GM19043 (cell line): ENCODE measurements at regions not wholly inside any gene's neighbourhood (a gene's known extent, or its start where the extent isn't known, plus 50 kb on each side); places are given as distances from the start of the nearest gene placed in this dataset.

Experiments used
- ATAC-seq: cut with Tn5 transposase; IDR thresholded peaks from one replicate; pipeline ENCODE4 v1.9.1; 2021; ENCODE audit warnings: low read depth; ENCODE audit not compliant: unreplicated experiment

GRCh38 chr5:28544501-28544900 lies 1506.1 kb upstream of the CDH9 start:
- no peak for ATAC-seq

DNA sequence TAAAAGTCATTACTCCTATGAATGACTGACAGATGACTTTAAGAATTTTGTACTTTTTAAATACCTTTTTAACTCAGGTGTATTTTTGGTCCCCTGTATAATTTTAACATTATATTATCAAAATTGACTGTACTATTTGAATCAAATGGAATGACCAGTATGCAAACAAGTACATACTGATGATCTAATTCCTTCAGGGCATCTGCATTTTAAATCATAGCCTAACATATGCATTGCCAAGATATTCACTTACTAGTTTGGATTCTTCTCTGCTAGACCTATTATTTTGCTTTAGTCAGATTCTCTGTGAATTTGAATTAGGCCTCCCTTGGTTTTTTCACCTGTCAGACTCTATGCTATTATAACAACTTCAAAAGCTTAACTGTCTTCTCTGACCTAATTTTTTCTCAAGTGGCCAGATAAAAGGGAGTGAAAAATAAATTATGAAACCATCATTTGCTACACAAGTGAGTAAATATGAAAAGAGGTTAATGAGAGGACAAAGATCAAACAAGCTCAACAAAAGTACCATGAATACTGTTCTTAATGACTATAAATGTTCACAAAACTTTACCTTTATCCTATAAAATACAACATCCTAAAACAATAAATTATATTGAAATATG lies 1505.2 kb upstream of the CDH9 start:
- no peak for ATAC-seq

- ATAC-seq, result no peak
Measured at GRCh38 chr5:28542987-28543386, 1504.6 kb upstream of the CDH9 start.

DNA sequence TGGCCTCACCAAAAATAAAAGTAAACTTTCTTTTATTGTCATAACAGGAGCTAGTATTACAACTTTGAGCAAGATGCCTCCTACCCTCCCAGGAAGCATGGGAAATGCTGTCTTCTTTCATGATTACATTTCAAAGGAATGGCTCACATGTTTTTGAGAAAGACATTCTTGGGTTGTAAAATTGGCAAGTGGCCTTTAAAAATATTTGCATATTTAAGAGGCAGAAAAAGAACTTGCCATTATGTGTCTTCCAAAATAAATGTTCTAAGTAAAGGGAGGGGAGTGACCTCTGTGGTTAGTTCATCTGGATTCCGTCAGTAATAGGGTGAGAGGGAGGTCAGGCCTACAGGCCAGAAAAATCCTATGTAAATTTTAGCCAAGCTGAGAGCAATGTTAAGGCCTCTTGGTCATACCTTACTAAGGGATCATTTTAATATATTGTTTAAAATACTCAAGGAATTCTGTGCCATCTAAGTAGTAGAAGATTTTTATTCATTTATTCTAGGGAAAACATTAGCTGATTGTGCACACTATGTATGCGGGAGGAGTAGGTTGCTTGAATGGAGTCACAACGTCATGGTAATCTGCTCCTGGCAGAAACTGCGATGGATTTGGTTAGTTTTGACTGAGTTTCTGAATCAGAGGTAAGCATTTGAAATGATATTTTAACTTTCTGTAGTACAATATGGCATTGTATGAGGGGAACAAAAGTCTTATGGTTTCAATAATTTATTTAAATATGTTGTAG lies 1485.7 kb upstream of the CDH9 start:
- no peak for ATAC-seq

- ATAC-seq, result no peak
Measured at GRCh38 chr5:28523416-28523815, 1485.0 kb upstream of the CDH9 start.

DNA sequence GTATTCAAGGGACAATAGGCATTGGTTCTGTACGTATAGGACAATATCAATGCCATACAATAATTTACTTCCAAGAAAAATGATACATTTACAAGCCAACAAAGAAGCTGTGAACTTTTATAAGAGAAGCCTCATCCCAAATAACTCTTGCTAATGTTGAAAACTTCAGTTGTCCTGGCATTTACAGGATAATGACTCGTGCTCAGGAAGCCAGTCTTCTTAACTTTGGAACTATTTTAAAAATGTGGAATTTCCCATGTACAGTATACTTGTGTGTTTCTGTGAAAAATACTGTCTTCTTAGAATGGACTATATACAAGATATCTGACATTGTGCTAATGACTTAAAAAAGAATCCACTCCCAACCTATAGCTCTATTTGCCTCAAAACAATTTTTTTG lies 1479.3 kb upstream of the CDH9 start:
- no peak for ATAC-seq

- ATAC-seq, result no peak
Measured at GRCh38 chr5:28516722-28517121, 1478.3 kb upstream of the CDH9 start.

DNA sequence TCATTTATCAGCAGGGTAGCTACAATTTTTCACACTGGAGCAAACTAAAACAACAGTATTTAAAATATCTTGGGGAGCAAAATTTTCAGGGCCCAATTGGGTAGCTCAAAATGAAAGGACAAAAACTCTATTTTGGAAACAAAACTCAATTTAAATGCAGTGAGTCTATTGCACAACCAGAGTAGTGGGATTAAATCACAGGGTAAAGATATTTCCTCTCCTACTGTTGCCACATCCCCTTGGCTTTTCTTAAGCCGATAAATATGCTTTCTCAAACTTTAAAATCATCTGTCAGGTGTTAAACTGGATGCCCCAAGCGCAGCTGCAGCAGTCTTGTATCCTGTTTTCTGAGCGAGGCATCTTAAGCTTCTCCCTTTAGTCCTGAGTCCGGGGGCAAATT lies 1474.3 kb upstream of the CDH9 start:
- ATAC-seq, result no peak

DNA sequence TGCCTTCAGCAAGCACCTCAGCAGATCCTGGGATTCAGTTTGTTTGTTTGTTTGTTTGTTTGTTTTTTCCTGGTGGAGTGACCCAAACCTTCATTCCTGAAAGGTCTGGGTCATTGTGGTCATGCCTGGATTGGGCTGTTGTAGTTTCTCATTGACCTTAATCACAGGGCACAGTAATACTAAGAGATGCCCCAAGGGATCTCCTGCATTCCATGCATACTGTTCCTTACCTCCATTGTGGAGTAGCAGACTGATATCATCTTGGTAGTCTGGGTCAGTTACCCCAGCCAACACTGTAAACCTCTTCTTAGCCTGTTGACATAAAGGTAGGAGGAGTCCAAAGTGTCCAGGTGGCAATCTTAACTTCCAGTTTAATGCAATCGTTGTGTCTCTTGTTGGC lies 1466.7 kb upstream of the CDH9 start:
- ATAC-seq, result no peak

GRCh38 chr5:28500511-28500910 lies 1462.1 kb upstream of the CDH9 start:
- no peak for ATAC-seq

GRCh38 chr5:28499766-28500290 lies 1461.4 kb upstream of the CDH9 start:
- no peak for ATAC-seq

DNA sequence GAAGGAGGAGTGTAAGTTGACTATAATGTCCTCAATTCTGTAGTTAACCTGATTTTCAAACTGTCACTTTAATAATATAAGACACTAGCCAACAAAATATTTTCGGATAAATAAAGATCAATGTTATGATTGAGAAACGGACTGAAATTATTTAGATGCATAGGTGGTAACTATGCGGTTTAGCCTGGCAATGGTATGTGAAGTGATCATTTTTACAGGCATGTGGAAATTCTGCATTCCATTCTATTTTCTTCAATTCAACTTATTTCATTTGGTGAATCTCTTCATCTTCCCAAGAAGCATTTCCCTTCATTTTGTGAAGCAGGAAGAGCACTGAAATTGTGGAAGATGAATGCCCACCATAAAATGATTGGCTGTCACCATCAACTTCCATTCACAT lies 1457.5 kb upstream of the CDH9 start:
- no peak for ATAC-seq

DNA sequence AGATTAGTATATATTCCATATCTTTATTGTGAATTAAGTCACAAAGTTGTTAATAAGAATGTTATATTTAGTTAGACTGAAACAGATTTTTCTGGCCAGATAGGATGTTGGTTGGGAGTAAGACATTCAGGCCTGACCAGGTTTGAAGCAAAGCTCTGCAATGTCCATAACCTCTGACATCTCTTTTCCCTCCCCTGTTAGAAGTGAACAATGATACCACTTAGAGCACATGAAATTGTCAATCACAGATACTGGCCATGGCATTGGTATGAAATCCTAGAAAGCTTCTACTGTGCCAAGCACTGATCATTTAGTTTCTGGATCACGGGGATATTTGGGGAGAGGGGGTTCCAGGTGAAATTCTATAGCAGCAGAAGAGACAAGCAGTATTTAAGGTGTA lies 1455.1 kb upstream of the CDH9 start:
- no peak for ATAC-seq

DNA sequence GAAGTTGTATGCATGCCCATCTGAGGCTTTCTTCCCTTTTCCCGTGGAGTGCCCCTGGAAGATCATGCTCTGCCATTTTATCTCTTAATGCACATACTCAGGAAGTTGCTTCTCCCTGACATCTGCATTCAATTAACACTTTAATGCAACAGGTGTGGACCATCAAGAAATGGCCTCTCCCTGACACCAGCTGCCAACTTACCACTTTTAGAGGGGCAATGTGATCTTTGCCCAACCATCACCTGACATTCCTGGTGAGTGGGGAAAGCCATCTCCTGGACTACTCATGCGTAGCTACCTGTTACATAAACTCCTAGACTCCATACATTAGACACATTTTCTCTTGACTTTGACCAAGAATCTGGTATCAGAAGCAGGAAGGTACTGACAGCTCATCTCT lies 1450.4 kb upstream of the CDH9 start:
- no peak for ATAC-seq

- ATAC-seq, result no peak
Measured at GRCh38 chr5:28483327-28484025, 1445.1 kb upstream of the CDH9 start.

GRCh38 chr5:28473531-28474107 lies 1435.2 kb upstream of the CDH9 start:
- ATAC-seq, result no peak

DNA sequence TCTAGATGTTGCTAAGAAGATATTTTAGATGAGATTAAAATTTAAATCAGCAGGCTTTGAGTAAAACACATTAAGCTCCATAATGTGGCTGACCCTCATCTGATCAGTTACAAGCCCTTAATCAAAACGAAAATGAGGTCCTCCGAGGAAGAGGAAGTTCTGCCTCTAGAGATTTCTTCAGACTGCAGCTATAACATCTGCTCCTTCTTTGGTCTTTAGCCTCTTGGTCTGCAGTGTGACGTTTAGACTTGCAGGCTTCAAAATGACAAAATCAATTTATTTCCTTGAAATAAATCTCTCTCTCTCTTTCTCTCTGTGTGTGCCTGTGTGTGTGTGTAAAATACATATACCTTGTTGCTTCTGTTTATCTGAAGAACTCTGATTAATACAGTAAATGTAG lies 1429.8 kb upstream of the CDH9 start:
- no peak for ATAC-seq

GRCh38 chr5:28463728-28464127 lies 1425.3 kb upstream of the CDH9 start:
- ATAC-seq, result no peak

- no peak for ATAC-seq
Measured at GRCh38 chr5:28451483-28451882, 1413.1 kb upstream of the CDH9 start.

DNA sequence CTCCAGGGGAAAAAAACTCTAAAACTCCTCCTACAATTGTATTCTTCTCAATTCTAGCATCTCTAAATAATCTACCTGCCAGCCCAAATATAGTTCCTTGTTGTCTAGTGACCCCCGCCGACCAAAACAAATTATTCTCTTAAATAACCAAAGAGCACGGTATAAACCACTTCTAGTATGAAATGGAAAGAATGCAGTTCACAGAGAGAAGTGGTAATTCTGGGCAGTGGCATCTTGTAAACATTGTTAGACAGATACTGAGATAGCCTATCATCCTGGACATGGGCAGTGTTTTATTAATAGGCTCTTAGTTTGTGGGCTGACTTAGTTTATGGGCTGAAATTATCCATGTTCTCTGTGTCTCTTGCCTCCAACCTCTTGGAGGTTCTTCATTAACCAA lies 1412.6 kb upstream of the CDH9 start:
- no peak for ATAC-seq

GRCh38 chr5:28448791-28449190 lies 1410.4 kb upstream of the CDH9 start:
- no peak for ATAC-seq
